ENCODE measurements at regions not wholly inside any gene's neighbourhood (a gene's known extent, or its start where the extent isn't known, plus 50 kb on each side); places are given as distances from the start of the nearest gene placed in this dataset.
"Not testable (repeated sequence)": the region's sequence is repeated elsewhere in the genome, so short reads cannot be mapped to it uniquely, and the experiment has no call there.

DNA sequence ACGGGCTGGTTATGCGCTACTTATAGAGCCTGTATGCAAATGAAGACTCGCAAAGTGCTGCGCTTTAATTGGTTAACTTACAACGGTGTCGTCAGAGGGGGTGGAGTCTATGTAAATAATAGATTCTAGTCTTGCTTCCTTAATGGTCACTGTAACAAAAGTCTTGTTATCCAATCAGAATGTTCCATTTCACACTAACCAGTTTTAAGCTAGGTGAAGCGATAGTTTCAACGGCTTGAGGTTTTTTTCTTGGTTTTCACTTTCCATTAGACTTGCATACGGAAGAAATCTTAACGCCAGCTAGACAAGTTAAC, 66.9 kb downstream of the FAM72B start:
- TF ChIP-seq POLR2A, CTCF (IDR thresholded peaks at IDR 0.05): not testable (repeated sequence)
